Gastroesophageal sphincter (tissue), 4 donors: ENCODE measurements at regions not wholly inside any gene's neighbourhood (a gene's known extent, or its start where the extent isn't known, plus 50 kb on each side); places are given as distances from the start of the nearest gene placed in this dataset.

Experiments used
- ATAC-seq: fragments of 150-250 bp; one replicate; pipeline ENCODE4 v1.9.1; 2016; ENCODE audit warnings: mild to moderate bottlenecking, moderate library complexity
- H3K27ac ChIP-seq, 4 donors: fragments of 200-600 bp; sonication (generic) in 3 of 4; 1 replicate in 3 of 4; 2 replicates in 1 of 4; pipeline ENCODE4 v1.5.1; 2016 to 2019
- H3K27me3 ChIP-seq: fragments of 200-600 bp; sonication (generic); one replicate; pipeline ENCODE4 v1.5.1; 2019
- H3K36me3 ChIP-seq, 2 donors: fragments of 200-600 bp; sonication (generic); one replicate each; pipeline ENCODE4 v1.5.1; 2019; ENCODE audit warnings: control low read depth in 1 of 2
- H3K4me1 ChIP-seq, 3 donors: fragments of 200-600 bp; sonication (generic); 1 replicate in 2 of 3; 2 replicates in 1 of 3; pipeline ENCODE4 v1.5.1; 2016 to 2019; ENCODE audit warnings: control low read depth in 2 of 3
- H3K4me3 ChIP-seq, 2 donors: fragments of 200-600 bp; sonication (generic); one replicate each; pipeline ENCODE4 v1.5.1; 2019; ENCODE audit warnings: mild to moderate bottlenecking in 1 of 2, moderate library complexity in 1 of 2
- H3K9me3 ChIP-seq, 3 donors: fragments of 200-600 bp; sonication (generic); one replicate each; pipeline ENCODE4 v1.5.1; 2017 to 2019; ENCODE audit warnings: control low read depth in 2 of 3
- CTCF ChIP-seq, 4 experiments: fragments of 200-600 bp in 2 of 4; fragments of 450-650 bp in 2 of 4; sonication (generic) in 1 of 4; IDR thresholded peaks; one replicate each; pipeline ENCODE4 v1.5.1; 2017 to 2019; ENCODE audit warnings: antibody characterized with exemption in 4 of 4, mild to moderate bottlenecking in 2 of 4, moderate library complexity in 2 of 4
- EP300 ChIP-seq: sonication (generic); formaldehyde crosslinking; IDR thresholded peaks from one replicate; pipeline ENCODE4 v1.6.1; 2017; ENCODE audit warnings: antibody characterized with exemption, mild to moderate bottlenecking
- POLR2A ChIP-seq, 2 donors: fragments of 450-650 bp; IDR thresholded peaks; one replicate each; pipeline ENCODE4 v1.6.1; 2017; ENCODE audit warnings: antibody characterized with exemption in 2 of 2, mild to moderate bottlenecking in 2 of 2, moderate library complexity in 1 of 2
- POLR2AphosphoS5 ChIP-seq: sonication (generic); formaldehyde crosslinking; IDR thresholded peaks from one replicate; pipeline ENCODE4 v1.6.1; 2017; ENCODE audit warnings: antibody characterized with exemption
- WGBS, 2 donors: methylation state at CpG; one replicate each; pipeline ENCODE4 v1.1.5; 2018; ENCODE audit warnings: low coverage in 1 of 2; 5-methylcytosine and 5-hydroxymethylcytosine counted together

DNA sequence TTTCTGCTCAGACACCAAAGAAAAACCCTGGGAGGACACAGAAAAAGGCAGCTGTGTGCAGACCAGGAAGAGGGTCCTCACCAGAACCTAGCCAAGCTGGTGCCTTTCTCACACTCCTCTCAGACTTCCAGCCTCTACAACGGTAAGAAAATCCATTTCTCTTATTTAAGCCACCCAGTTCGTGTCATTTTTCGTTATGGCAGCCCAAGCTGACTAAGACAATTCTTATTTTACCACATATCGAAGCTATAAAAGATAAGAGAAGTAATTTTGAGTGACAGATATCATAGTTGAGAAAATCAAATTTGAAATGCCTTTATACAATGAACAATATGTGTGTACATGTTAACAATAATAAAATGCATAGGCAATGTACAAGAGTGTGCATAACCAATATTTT is 219.5 kb downstream of the CBLN2 start:
- 77% methylated on average over 4 of the region's 4 CpGs; no CpG with 5 or more reads in 1 of the 2 donors for whole genome bisulfite sequencing, 2 donors
- no peak overlapping the region for H3K4me3 ChIP-seq
- H3K9me3 ChIP-seq: no peaks in the 10 kb centered on the region
- TF ChIP-seq CTCF (IDR thresholded peaks at IDR 0.05) (no peak), EP300 (no peak), POLR2AphosphoS5 (no peak), POLR2A (IDR thresholded peaks at IDR 0.05) (no peak)
- no peaks in the 10 kb centered on the region for H3K36me3 ChIP-seq
- no peak overlapping the region for H3K27ac ChIP-seq
- no peak for ATAC-seq
- no peaks in the 10 kb centered on the region for H3K4me1 ChIP-seq
- no peaks in the 10 kb centered on the region for H3K27me3 ChIP-seq

DNA sequence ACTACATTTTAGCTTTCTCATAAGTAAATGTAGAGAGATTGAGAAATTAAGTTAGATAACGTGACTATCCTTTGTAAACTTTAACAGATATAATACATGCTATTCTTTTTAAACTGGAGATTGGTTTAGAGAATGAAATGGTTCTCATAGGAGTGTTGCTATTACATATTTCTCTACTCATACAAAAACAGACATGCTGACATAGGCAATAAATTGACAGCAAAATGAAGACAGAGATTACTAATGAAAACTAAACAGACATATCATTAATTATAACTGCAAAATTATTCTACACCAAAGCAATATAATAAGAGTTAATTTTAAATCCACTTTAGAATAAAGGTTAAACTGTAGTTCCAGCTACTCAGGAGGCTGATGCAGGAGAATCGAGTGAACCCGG is 227.6 kb downstream of the CBLN2 start:
- Histone ChIP-seq H3K9me3 (no peaks in the 10 kb centered on the region), H3K27me3 (no peaks in the 10 kb centered on the region), H3K27ac (no peak overlapping the region), H3K36me3 (no peaks in the 10 kb centered on the region), H3K4me3 (no peak overlapping the region), H3K4me1 (peaks cover 0 to 7% (median 0%) of the 10 kb centered on the region in 3 donors)
- WGBS, 2 donors: 58% methylated on average over 3 of the region's 3 CpGs
- TF ChIP-seq CTCF (IDR thresholded peaks at IDR 0.05) (no peak), POLR2AphosphoS5 (no peak), POLR2A (IDR thresholded peaks at IDR 0.05) (no peak), EP300 (no peak)
- no peak for ATAC-seq

DNA sequence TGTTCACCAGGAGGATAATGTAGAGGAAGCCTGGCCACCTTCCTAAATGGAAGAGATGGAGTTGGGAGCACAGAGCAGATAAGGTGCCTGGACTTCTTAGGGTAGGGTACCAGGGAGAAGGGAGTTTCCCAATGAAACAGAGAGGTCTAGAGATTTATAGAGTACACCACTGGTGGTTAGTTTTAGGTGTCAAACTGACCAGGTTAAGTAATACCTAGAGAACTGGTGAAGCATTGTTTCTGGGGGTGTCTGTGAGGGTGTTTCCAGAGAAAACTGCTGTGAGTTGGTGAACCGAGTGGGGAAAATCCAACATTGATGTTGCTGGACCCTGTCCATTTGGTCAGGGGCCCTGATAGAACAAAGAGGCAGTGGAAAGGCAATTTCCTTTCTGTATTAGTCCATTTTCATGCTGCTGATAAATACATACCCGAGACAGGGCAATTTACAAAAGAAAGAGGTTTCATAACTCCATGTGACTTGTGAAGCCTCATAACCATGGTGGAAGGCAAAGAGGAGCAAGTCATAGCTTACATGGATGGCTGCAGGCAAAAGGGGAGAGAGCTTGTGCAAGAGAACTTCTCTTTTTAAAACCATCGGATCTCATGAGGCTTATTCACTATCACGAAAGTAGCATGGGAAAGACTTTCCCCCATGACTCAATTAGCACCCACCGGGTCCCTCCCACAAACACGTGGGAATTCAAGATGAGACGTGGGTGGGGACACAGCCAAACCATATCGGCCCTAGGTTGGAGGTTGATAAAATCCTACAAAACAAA is 260.8 kb downstream of the CBLN2 start:
- H3K4me1 ChIP-seq: no peaks in the 10 kb centered on the region
- H3K27ac ChIP-seq: no peak overlapping the region
- no peak overlapping the region for H3K4me3 ChIP-seq
- H3K9me3 ChIP-seq: no peaks in the 10 kb centered on the region
- TF ChIP-seq EP300 (no peak), POLR2AphosphoS5 (no peak), CTCF (IDR thresholded peaks at IDR 0.05) (no peak), POLR2A (IDR thresholded peaks at IDR 0.05) (no peak)
- 80 to 83% methylated on average over 8 of the region's 8 CpGs for WGBS, 2 donors
- H3K27me3 ChIP-seq: no peaks in the 10 kb centered on the region
- no peak for ATAC-seq
- no peaks in the 10 kb centered on the region for H3K36me3 ChIP-seq

GRCh38 chr18:72273025-72273424 is 271.1 kb downstream of the CBLN2 start:
- peaks cover 0 to 11% (median 0%) of the 10 kb centered on the region in 3 donors for H3K9me3 ChIP-seq
- WGBS, 2 donors: 82 to 100% methylated on average over 1 to 2 of the region's 2 CpGs
- ATAC-seq: no peak
- H3K27me3 ChIP-seq: no peaks in the 10 kb centered on the region
- no peaks in the 10 kb centered on the region for H3K4me1 ChIP-seq
- no peak overlapping the region for H3K4me3 ChIP-seq
- no peaks in the 10 kb centered on the region for H3K36me3 ChIP-seq
- TF ChIP-seq POLR2AphosphoS5 (no peak), POLR2A (IDR thresholded peaks at IDR 0.05) (no peak), CTCF (IDR thresholded peaks at IDR 0.05) (no peak), EP300 (no peak)
- H3K27ac ChIP-seq: no peak overlapping the region

DNA sequence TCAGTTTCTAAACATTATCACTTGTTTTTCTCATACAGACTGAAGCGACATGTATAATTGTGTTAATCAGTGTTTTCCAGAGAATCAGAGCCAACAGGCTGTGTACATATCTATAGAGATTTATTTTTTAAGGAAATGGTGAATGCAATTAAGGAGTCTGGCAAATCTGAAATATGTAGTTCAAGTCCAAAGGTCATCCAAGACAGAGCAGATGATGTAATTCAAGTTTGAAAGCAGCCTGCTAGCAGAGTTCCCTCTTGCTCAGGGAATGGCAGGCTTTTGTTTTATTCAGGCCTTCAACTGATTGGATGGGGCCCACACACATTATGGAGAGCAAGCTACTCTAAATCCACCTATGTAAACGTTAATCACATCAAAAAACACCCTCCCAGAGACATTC is 282.6 kb downstream of the CBLN2 start:
- Histone ChIP-seq H3K27me3 (no peaks in the 10 kb centered on the region), H3K4me1 (no peaks in the 10 kb centered on the region), H3K4me3 (no peak overlapping the region), H3K27ac (no peak overlapping the region), H3K36me3 (no peaks in the 10 kb centered on the region), H3K9me3 (no peaks in the 10 kb centered on the region)
- 30 to 49% methylated on average over 2 of the region's 2 CpGs for WGBS, 2 donors
- no peak for TF ChIP-seq POLR2AphosphoS5
- no peak for TF ChIP-seq CTCF (IDR thresholded peaks at IDR 0.05)
- TF ChIP-seq POLR2A (IDR thresholded peaks at IDR 0.05): no peak
- no peak for TF ChIP-seq EP300
- no peak for ATAC-seq
